ENCODE measurements at regions not wholly inside any gene's neighbourhood (a gene's known extent, or its start where the extent isn't known, plus 50 kb on each side); places are given as distances from the start of the nearest gene placed in this dataset.

DNA sequence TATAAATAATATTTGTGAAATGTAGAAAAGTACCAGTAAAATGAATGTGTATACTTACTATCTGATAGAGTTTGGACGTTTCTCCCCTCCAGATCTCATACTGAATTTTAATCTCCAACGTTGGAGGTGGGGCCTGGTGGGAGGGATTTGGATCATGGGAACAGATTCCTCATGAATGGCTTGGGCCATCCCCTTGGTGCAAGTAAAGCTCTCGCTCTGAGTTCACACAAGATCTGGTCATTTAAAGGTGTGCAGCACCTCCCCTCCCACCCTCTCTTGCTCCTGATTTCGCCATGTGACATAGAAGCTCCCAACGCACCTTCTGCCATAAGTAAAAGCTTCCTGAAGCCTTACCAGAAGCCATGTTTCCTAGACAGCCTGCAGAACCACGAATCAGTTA, 219.0 kb downstream of the HACE1 start:
- TF ChIP-seq YY1 (IDR thresholded peaks at IDR 0.05; ENCODE audit: insufficient read depth, insufficient read length) (no peak), SUZ12 (IDR thresholded peaks at IDR 0.05; ENCODE audit: extremely low read depth, insufficient read depth, insufficient read length) (no peak), ZNF274 (IDR thresholded peaks at IDR 0.05; ENCODE audit: low read depth, low read length) (no peak)
